ENCODE measurements at regions not wholly inside any gene's neighbourhood (a gene's known extent, or its start where the extent isn't known, plus 50 kb on each side); places are given as distances from the start of the nearest gene placed in this dataset.

DNA sequence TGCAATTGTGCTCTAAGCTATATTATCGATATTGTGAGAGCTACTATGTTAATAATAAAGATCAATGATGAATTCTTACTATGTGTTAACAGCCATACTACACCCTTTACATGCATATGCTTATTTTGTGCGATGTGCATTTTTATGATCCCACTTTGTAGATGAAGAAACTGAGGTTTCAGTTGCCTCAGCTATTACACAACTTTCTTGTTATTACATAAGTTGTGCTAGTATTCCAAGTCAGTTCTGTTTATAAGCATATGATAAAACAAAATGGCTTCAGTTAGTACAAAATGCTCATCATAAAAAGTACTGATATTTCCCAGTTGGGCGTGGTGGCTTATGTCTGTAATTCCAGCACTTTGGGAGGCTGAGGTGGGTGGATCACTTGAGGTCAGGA, 471.5 kb upstream of the DCN start:
- BruUV-seq (replicated peaks): no TSS peak
- no peaks in the 10 kb centered on the region for H3K27me3 ChIP-seq (ENCODE audit: insufficient read depth, low read depth)
- no peak for TF ChIP-seq EZH2 (IDR thresholded peaks at IDR 0.05; ENCODE audit: low read depth)
- TF ChIP-seq, protein P1, sequence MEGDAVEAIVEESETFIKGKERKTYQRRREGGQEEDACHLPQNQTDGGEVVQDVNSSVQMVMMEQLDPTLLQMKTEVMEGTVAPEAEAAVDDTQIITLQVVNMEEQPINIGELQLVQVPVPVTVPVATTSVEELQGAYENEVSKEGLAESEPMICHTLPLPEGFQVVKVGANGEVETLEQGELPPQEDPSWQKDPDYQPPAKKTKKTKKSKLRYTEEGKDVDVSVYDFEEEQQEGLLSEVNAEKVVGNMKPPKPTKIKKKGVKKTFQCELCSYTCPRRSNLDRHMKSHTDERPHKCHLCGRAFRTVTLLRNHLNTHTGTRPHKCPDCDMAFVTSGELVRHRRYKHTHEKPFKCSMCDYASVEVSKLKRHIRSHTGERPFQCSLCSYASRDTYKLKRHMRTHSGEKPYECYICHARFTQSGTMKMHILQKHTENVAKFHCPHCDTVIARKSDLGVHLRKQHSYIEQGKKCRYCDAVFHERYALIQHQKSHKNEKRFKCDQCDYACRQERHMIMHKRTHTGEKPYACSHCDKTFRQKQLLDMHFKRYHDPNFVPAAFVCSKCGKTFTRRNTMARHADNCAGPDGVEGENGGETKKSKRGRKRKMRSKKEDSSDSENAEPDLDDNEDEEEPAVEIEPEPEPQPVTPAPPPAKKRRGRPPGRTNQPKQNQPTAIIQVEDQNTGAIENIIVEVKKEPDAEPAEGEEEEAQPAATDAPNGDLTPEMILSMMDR (conservative IDR thresholded peaks at IDR 0.05): no peak
- H3K4me2 ChIP-seq: no peak overlapping the region
- DNase-seq: no peak
- intact Hi-C loops (cut with micrococcal nuclease; ENCODE audit: unreplicated experiment): no loop called here
- H3K79me2 ChIP-seq (ENCODE audit: low read depth): no peaks in the 10 kb centered on the region
- H2AFZ ChIP-seq: no peak overlapping the region
- ChIA-PET CTCF (no interaction called here), POLR2A (ENCODE audit: unreplicated experiment) (no interaction called here)
- 0 out of 2 replicates have a peak, but pooled peaks cover 2% of the 10 kb centered on the region for H3K9me3 ChIP-seq (ENCODE audit: insufficient read depth, low read depth)
- no peaks in the 10 kb centered on the region for H3K9me2 ChIP-seq (ENCODE audit: insufficient read depth)
- no peaks in the 10 kb centered on the region for H4K20me1 ChIP-seq (ENCODE audit: insufficient read depth)
- no peaks in the 10 kb centered on the region for H3K4me1 ChIP-seq (replicated peaks; ENCODE audit: insufficient read depth)
- no peak overlapping the region for H3K27ac ChIP-seq
- no peaks in the 10 kb centered on the region for H3K36me3 ChIP-seq (ENCODE audit: low read depth)
- no peak overlapping the region for H3K4me3 ChIP-seq
- H3F3A ChIP-seq (ENCODE audit: insufficient read depth, low read depth): no peaks in the 10 kb centered on the region

DNA sequence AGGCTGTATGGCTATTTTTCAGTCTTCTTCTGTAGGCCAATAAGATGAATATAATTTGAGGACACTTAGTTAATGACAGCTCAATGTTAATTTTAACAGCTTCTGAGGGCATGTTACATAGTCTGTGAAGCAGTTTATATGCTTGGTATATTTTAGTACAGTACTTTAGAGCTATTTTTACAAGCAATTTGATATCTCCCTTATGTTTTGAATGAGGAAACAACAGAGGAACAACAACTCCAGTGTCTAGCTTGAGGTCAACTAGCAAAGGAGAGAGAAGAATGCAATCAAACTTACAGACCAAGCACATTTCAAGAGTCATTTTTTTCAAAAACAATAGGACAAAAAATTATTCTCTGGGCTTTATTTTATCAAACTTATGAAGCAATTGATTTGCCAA, 469.1 kb upstream of the DCN start:
- H3K4me2 ChIP-seq: no peak overlapping the region
- TF ChIP-seq EZH2 (IDR thresholded peaks at IDR 0.05; ENCODE audit: low read depth): no peak
- TF ChIP-seq, protein P1 (conservative IDR thresholded peaks at IDR 0.05): no peak
- no peaks in the 10 kb centered on the region for H3K27me3 ChIP-seq (ENCODE audit: insufficient read depth, low read depth)
- no peak overlapping the region for H2AFZ ChIP-seq
- no peak overlapping the region for H3K4me3 ChIP-seq
- no peaks in the 10 kb centered on the region for H4K20me1 ChIP-seq (ENCODE audit: insufficient read depth)
- no peak overlapping the region for H3K27ac ChIP-seq
- CTCF ChIA-PET: no interaction called here
- H3F3A ChIP-seq (ENCODE audit: insufficient read depth, low read depth): no peaks in the 10 kb centered on the region
- intact Hi-C loops (cut with micrococcal nuclease; ENCODE audit: unreplicated experiment): no loop called here
- no peaks in the 10 kb centered on the region for H3K4me1 ChIP-seq (replicated peaks; ENCODE audit: insufficient read depth)
- H3K9me3 ChIP-seq (ENCODE audit: insufficient read depth, low read depth): 0 out of 2 replicates have a peak, but pooled peaks cover 2% of the 10 kb centered on the region
- no peaks in the 10 kb centered on the region for H3K9me2 ChIP-seq (ENCODE audit: insufficient read depth)
- POLR2A ChIA-PET (ENCODE audit: unreplicated experiment): no interaction called here
- H3K36me3 ChIP-seq (ENCODE audit: low read depth): no peaks in the 10 kb centered on the region
- BruUV-seq (replicated peaks): no TSS peak
- no peaks in the 10 kb centered on the region for H3K79me2 ChIP-seq (ENCODE audit: low read depth)
- no peak for DNase-seq

DNA sequence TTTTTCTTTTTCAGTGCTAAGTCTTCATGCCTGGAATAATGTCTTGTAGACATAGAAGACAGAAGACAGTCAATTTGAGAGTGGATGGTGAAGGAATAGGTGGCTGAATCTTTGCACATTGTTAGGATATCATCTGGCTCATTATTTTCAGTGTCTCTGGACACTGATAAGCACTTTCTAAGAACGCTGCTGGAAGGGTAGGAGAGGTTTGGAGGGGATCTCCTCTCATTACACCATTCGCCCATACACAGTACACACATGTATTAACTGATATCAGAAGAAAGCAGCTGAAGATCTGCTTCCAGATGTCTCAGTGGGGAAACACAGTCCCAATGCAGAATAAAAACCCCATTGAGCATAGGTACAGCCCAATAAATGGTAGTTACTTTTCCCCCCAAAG, 461.1 kb upstream of the DCN start:
- Histone ChIP-seq H3F3A (ENCODE audit: insufficient read depth, low read depth) (no peaks in the 10 kb centered on the region), H3K9me2 (ENCODE audit: insufficient read depth) (no peaks in the 10 kb centered on the region), H3K9me3 (ENCODE audit: insufficient read depth, low read depth) (no peaks in the 10 kb centered on the region), H2AFZ (no peak overlapping the region), H3K79me2 (ENCODE audit: low read depth) (no peaks in the 10 kb centered on the region), H3K4me2 (no peak overlapping the region), H4K20me1 (ENCODE audit: insufficient read depth) (no peaks in the 10 kb centered on the region), H3K4me1 (replicated peaks; ENCODE audit: insufficient read depth) (no peaks in the 10 kb centered on the region), H3K27ac (no peak overlapping the region), H3K36me3 (ENCODE audit: low read depth) (no peaks in the 10 kb centered on the region), H3K4me3 (no peak overlapping the region), H3K27me3 (ENCODE audit: insufficient read depth, low read depth) (no peaks in the 10 kb centered on the region)
- ChIA-PET POLR2A (ENCODE audit: unreplicated experiment) (no interaction called here), CTCF (interaction anchor here (0.6 kb wide), 1 partner anchor 858 kb away, joined by 3 read pairs; no protein-coding TSS in a partner anchor)
- DNase-seq: no peak
- intact Hi-C loops (cut with micrococcal nuclease; ENCODE audit: unreplicated experiment): no loop called here
- BruUV-seq (replicated peaks): no TSS peak
- TF ChIP-seq EZH2 (IDR thresholded peaks at IDR 0.05; ENCODE audit: low read depth): no peak
- TF ChIP-seq, protein P1 (conservative IDR thresholded peaks at IDR 0.05): no peak

All from PC-9 (cell line).